HUES6 (cell line): ENCODE measurements at regions not wholly inside any gene's neighbourhood (a gene's known extent, or its start where the extent isn't known, plus 50 kb on each side); places are given as distances from the start of the nearest gene placed in this dataset.

Source experiments
- H3K27ac ChIP-seq: 2 replicates; pipeline ENCODE4 v1.7.0; 2013; ENCODE audit warnings: low read depth, mild to moderate bottlenecking, low read length, inconsistent platforms
- H3K27me3 ChIP-seq: 2 replicates; pipeline ENCODE4 v1.6.1; 2013; ENCODE audit warnings: low read length; ENCODE audit not compliant: control insufficient read depth, insufficient read depth
- H3K36me3 ChIP-seq: 2 replicates; pipeline ENCODE4 v1.6.1; 2013; ENCODE audit warnings: low read length; ENCODE audit not compliant: control insufficient read depth, insufficient read depth
- H3K4me1 ChIP-seq: 2 replicates; pipeline ENCODE4 v1.6.1; 2013; ENCODE audit warnings: low read length; ENCODE audit not compliant: control insufficient read depth, insufficient read depth
- H3K4me3 ChIP-seq: 2 replicates; pipeline ENCODE4 v1.5.1; 2013; ENCODE audit warnings: low read depth, low read length
- H3K9ac ChIP-seq: one replicate; pipeline ENCODE4 v1.6.1; 2013; ENCODE audit warnings: mild to moderate bottlenecking, low read length
- H3K9me3 ChIP-seq: 2 replicates; pipeline ENCODE4 v1.6.1; 2013; ENCODE audit warnings: low read depth, low read length; ENCODE audit not compliant: control insufficient read depth, insufficient read depth

GRCh38 chr3:118550556-118550955 lies 484.1 kb downstream of the IGSF11 start:
- H3K4me1 ChIP-seq, result no peaks in the 10 kb centered on the region

GRCh38 chr3:118554148-118554838 lies 480.4 kb downstream of the IGSF11 start:
- no peaks in the 10 kb centered on the region for H3K9me3 ChIP-seq
- H3K4me1 ChIP-seq, result no peaks in the 10 kb centered on the region
- no peak overlapping the region for H3K27ac ChIP-seq
- no peaks in the 10 kb centered on the region for H3K27me3 ChIP-seq
- H3K4me3 ChIP-seq, result no peak overlapping the region
- no peak overlapping the region for H3K9ac ChIP-seq
- no peaks in the 10 kb centered on the region for H3K36me3 ChIP-seq

More at GRCh38 chr3:118550556-118550955, 484.1 kb downstream of the IGSF11 start:
- H3K9me3 ChIP-seq, result no peaks in the 10 kb centered on the region
- no peak overlapping the region for H3K27ac ChIP-seq
- H3K27me3 ChIP-seq, result no peaks in the 10 kb centered on the region
- no peaks in the 10 kb centered on the region for H3K36me3 ChIP-seq
- no peak overlapping the region for H3K9ac ChIP-seq
- H3K4me3 ChIP-seq, result no peak overlapping the region

GRCh38 chr3:118556983-118557382 lies 477.7 kb downstream of the IGSF11 start:
- Histone ChIP-seq H3K4me3 (no peak overlapping the region), H3K27ac (no peak overlapping the region), H3K9ac (no peak overlapping the region), H3K9me3 (no peaks in the 10 kb centered on the region), H3K4me1 (no peaks in the 10 kb centered on the region), H3K36me3 (no peaks in the 10 kb centered on the region), H3K27me3 (no peaks in the 10 kb centered on the region)

- Histone ChIP-seq H3K27me3 (no peaks in the 10 kb centered on the region), H3K4me3 (no peak overlapping the region), H3K9ac (no peak overlapping the region), H3K9me3 (no peaks in the 10 kb centered on the region), H3K4me1 (no peaks in the 10 kb centered on the region), H3K36me3 (no peaks in the 10 kb centered on the region), H3K27ac (no peak overlapping the region)
Measured at GRCh38 chr3:118557513-118557912, 477.1 kb downstream of the IGSF11 start.

GRCh38 chr3:118559286-118559685 lies 475.4 kb downstream of the IGSF11 start:
- H3K4me1 ChIP-seq, result no peaks in the 10 kb centered on the region
- H3K27me3 ChIP-seq, result no peaks in the 10 kb centered on the region
- no peaks in the 10 kb centered on the region for H3K36me3 ChIP-seq

GRCh38 chr3:118564800-118565199 lies 469.8 kb downstream of the IGSF11 start:
- Histone ChIP-seq H3K4me1 (no peaks in the 10 kb centered on the region), H3K4me3 (no peak overlapping the region), H3K27ac (no peak overlapping the region)

More at GRCh38 chr3:118559286-118559685, 475.4 kb downstream of the IGSF11 start:
- H3K9me3 ChIP-seq, result no peaks in the 10 kb centered on the region
- no peak overlapping the region for H3K27ac ChIP-seq
- H3K4me3 ChIP-seq, result no peak overlapping the region
- H3K9ac ChIP-seq, result no peak overlapping the region

GRCh38 chr3:118573912-118574311 lies 460.7 kb downstream of the IGSF11 start:
- H3K27me3 ChIP-seq, result no peaks in the 10 kb centered on the region
- 0 out of 2 replicates have a peak, but pooled peaks cover 7% of the 10 kb centered on the region for H3K9me3 ChIP-seq
- no peak overlapping the region for H3K4me3 ChIP-seq
- H3K9ac ChIP-seq, result no peak overlapping the region
- H3K36me3 ChIP-seq, result no peaks in the 10 kb centered on the region
- no peaks in the 10 kb centered on the region for H3K4me1 ChIP-seq
- no peak overlapping the region for H3K27ac ChIP-seq

More at GRCh38 chr3:118564800-118565199, 469.8 kb downstream of the IGSF11 start:
- Histone ChIP-seq H3K36me3 (no peaks in the 10 kb centered on the region), H3K27me3 (no peaks in the 10 kb centered on the region), H3K9me3 (no peaks in the 10 kb centered on the region), H3K9ac (no peak overlapping the region)

- H3K27ac ChIP-seq, result no peak overlapping the region
- H3K27me3 ChIP-seq, result no peaks in the 10 kb centered on the region
- no peaks in the 10 kb centered on the region for H3K36me3 ChIP-seq
- no peaks in the 10 kb centered on the region for H3K4me1 ChIP-seq
- no peak overlapping the region for H3K4me3 ChIP-seq
- no peaks in the 10 kb centered on the region for H3K9me3 ChIP-seq
- no peak overlapping the region for H3K9ac ChIP-seq
Measured at GRCh38 chr3:118577055-118577777, 457.4 kb downstream of the IGSF11 start.

GRCh38 chr3:118578559-118578958 lies 456.1 kb downstream of the IGSF11 start:
- H3K4me1 ChIP-seq, result no peaks in the 10 kb centered on the region
- no peak overlapping the region for H3K27ac ChIP-seq
- H3K27me3 ChIP-seq, result no peaks in the 10 kb centered on the region
- no peaks in the 10 kb centered on the region for H3K36me3 ChIP-seq
- H3K9ac ChIP-seq, result no peak overlapping the region
- H3K4me3 ChIP-seq, result no peak overlapping the region
- no peaks in the 10 kb centered on the region for H3K9me3 ChIP-seq

GRCh38 chr3:118587037-118587741 lies 447.5 kb downstream of the IGSF11 start:
- Histone ChIP-seq H3K4me1 (no peaks in the 10 kb centered on the region), H3K36me3 (no peaks in the 10 kb centered on the region), H3K27me3 (no peaks in the 10 kb centered on the region), H3K9ac (no peak overlapping the region), H3K4me3 (no peak overlapping the region), H3K27ac (no peak overlapping the region), H3K9me3 (peaks cover 4% of the 10 kb centered on the region; the same call in 1 of the 2 replicates)

GRCh38 chr3:118587847-118588246 lies 446.8 kb downstream of the IGSF11 start:
- Histone ChIP-seq H3K9ac (no peak overlapping the region), H3K4me1 (no peaks in the 10 kb centered on the region), H3K9me3 (peaks cover 9% of the 10 kb centered on the region), H3K4me3 (no peak overlapping the region), H3K36me3 (no peaks in the 10 kb centered on the region), H3K27me3 (no peaks in the 10 kb centered on the region), H3K27ac (no peak overlapping the region)
